ENCODE measurements at regions not wholly inside any gene's neighbourhood (a gene's known extent, or its start where the extent isn't known, plus 50 kb on each side); places are given as distances from the start of the nearest gene placed in this dataset.
"Not testable (repeated sequence)": the region's sequence is repeated elsewhere in the genome, so short reads cannot be mapped to it uniquely, and the experiment has no call there.

DNA sequence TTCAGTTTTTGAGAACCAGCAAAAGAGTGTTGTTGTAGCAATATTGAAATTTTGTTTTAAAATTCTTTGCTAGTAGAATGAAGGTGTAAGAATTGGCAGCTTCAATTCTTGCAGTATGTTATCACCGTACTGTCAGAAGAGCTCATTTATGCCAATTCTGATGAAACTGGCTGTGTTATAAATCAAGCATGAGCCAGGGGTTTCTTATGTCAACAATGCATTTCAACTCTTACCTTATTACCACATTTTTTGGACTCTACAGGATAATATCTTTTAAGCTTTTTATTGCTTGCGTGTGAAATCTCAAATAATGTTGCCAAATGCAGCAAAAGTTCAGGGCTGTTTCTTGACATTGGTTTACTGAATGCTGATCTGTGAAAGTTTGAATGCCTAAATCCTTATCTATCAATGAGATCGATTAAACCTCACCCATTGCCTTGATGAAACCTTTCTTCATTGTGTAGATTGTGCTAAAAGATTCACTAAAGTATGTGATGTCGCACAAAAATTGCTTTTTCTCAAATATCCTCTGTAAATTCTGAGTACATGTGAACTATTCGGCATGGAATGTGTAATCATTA is 1389.3 kb upstream of the ZEB2 start:
- POLR2A ChIA-PET (ENCODE audit: low non-redundant PET), result no interaction called here
- DNase-seq (ENCODE audit: low spot score), result no peak
- TF ChIP-seq, protein P1, sequence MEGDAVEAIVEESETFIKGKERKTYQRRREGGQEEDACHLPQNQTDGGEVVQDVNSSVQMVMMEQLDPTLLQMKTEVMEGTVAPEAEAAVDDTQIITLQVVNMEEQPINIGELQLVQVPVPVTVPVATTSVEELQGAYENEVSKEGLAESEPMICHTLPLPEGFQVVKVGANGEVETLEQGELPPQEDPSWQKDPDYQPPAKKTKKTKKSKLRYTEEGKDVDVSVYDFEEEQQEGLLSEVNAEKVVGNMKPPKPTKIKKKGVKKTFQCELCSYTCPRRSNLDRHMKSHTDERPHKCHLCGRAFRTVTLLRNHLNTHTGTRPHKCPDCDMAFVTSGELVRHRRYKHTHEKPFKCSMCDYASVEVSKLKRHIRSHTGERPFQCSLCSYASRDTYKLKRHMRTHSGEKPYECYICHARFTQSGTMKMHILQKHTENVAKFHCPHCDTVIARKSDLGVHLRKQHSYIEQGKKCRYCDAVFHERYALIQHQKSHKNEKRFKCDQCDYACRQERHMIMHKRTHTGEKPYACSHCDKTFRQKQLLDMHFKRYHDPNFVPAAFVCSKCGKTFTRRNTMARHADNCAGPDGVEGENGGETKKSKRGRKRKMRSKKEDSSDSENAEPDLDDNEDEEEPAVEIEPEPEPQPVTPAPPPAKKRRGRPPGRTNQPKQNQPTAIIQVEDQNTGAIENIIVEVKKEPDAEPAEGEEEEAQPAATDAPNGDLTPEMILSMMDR (conservative IDR thresholded peaks at IDR 0.05; ENCODE audit: low read depth), result no peak
- no peak overlapping the region for H3K27ac ChIP-seq
- CTCF ChIA-PET, result interaction anchor here (0.6 kb wide), 1 partner anchor 256 kb away, joined by 3 read pairs; no protein-coding TSS in a partner anchor

DNA sequence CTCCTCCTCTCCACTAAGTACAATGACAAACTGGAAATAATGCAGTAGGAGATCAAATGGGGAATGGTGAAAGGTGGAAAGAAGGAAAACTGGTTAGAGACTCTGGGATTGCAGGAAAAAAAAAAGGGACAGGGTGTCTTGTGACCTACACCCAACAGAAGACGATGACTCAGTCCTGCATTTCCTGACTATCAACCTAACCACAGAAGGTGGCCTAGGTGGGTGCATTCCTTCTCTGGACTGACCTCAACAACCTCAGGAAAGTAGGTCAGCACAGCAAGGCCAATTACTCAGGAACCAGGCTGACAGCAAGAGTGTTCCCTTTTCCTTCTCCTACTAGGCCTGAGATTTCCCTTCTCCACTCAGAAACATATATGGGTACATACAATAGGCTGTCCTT is 1386.4 kb upstream of the ZEB2 start:
- POLR2A ChIA-PET (ENCODE audit: low non-redundant PET), result no interaction called here
- CTCF ChIA-PET, result interaction anchor here (0.6 kb wide), 1 partner anchor 797 kb away, joined by 3 read pairs; no protein-coding TSS in a partner anchor
- TF ChIP-seq, protein P1 (conservative IDR thresholded peaks at IDR 0.05; ENCODE audit: low read depth), result no peak
- DNase-seq (ENCODE audit: low spot score), result peak; percentile 36
- H3K27ac ChIP-seq, result no peak overlapping the region

DNA sequence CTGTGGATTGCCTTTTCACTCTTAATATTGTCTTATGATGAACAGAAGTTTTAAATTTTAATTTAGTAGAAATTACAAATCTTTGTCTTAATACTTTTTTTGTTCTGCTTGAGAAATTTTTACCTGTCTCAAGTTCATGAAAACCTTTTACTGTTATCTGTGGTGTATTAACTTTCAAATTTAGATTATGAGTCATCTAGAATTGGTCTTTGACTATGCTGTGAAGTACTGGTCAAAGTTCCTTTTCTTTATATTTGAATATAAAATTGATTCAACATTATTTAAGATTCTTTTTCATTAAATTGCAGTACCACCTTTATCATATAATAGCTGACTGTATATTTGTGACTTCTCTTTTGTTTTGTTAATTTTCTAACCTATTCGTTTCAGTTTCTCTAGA is 1385.5 kb upstream of the ZEB2 start:
- DNase-seq (ENCODE audit: low spot score), result no peak
- ChIA-PET CTCF (interaction anchor here (0.6 kb wide), 1 partner anchor 391 kb away, joined by 3 read pairs; no protein-coding TSS in a partner anchor), POLR2A (ENCODE audit: low non-redundant PET) (no interaction called here)
- no peak overlapping the region for H3K27ac ChIP-seq
- TF ChIP-seq, protein P1 (conservative IDR thresholded peaks at IDR 0.05; ENCODE audit: low read depth), result no peak

DNA sequence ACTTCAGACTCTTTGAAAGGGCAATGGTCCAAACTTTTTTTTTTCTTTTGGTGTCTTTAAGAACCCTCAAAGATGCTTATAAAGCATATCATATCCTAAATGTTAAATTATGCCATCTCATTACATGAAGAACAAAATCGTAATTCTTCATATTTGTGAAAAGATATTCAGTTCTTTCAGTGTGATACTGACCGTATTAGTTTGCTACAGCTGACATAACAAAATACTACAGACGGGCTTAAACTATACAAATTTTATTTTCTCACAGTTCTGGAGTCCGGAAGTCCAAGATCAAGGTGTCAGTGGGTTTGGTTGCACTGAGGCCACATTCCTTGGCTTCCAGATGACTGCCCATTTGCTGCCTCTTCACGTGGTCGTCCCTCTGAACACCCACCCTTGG is 1377.2 kb upstream of the ZEB2 start:
- ChIA-PET POLR2A (ENCODE audit: low non-redundant PET) (no interaction called here), CTCF (no interaction called here)
- TF ChIP-seq, protein P1 (conservative IDR thresholded peaks at IDR 0.05; ENCODE audit: low read depth), result no peak
- no peak for DNase-seq (ENCODE audit: low spot score)
- H3K27ac ChIP-seq, result no peak overlapping the region

DNA sequence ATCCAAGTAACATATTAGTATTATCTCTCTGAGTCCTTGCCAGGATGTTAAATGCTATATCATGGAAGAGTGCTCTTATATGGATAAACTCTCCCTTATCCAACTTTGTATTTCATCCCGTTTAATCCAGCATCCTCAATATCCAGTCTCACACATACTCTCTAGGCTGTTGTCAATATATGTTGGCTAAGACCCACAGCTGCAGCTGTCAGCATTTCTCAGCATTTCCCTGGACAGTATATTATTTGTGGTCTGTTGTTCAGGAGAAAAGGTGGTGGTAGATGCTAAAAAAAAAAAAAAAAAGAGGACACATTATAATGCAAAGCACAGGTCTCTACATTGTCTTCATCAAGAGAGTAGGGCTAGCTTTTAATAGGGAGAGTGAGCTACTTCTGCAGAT is 1368.0 kb upstream of the ZEB2 start:
- CTCF ChIA-PET, result interaction anchor here (0.6 kb wide), 1 partner anchor 175 kb away, joined by 3 read pairs; no protein-coding TSS in a partner anchor
- H3K27ac ChIP-seq, result no peak overlapping the region
- TF ChIP-seq, protein P1 (conservative IDR thresholded peaks at IDR 0.05; ENCODE audit: low read depth), result no peak
- POLR2A ChIA-PET (ENCODE audit: low non-redundant PET), result no interaction called here
- DNase-seq (ENCODE audit: low spot score), result no peak

DNA sequence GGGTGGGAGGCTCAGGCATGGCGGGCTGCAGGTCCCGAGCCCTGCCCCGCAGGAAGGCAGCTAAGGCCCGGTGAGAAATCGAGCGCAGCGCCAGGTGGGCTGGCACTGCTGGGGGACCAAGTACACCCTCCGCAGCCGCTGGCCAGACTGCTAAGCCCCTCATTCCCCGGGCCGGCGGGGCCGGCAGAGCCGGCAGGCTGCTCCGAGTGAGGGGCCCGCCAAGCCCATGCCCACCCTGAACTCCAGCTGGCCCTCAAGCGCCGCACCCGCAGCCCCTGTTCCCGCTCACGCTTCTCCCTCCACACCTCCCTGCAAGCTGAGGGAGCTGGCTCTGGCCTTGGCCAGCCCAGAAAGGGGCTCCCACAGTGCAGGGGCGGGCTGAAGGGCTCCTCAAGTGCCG is 1361.1 kb upstream of the ZEB2 start:
- POLR2A ChIA-PET (ENCODE audit: low non-redundant PET); H3K27ac ChIP-seq; DNase-seq (ENCODE audit: low spot score): not testable (repeated sequence)
- CTCF ChIA-PET, result interaction anchor here (0.6 kb wide), 1 partner anchor 599 kb away, joined by 4 read pairs; no protein-coding TSS in a partner anchor

DNA sequence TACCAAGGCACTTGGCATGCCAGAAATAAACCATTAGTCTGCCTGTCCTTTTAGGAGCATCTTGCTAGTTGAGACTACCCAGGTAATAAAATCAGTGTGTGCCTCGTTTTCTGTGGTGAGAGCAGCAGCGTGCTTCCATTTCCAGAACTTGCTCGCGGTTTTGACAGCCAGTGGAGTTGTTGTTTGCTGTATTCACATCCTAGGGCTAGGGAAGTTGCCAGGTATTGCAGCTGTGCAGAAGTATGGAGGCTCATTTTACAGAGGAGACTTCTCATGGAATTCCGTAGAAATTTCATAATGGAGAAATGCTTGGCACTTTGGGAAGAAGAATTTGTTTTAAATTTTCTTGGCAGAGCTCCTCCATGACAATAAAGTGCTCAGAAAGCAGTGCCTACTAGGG is 1355.1 kb upstream of the ZEB2 start:
- ChIA-PET CTCF (interaction anchor here (0.6 kb wide), 1 partner anchor 460 kb away, joined by 3 read pairs; no protein-coding TSS in a partner anchor), POLR2A (ENCODE audit: low non-redundant PET) (no interaction called here)
- DNase-seq (ENCODE audit: low spot score), result no peak
- no peak overlapping the region for H3K27ac ChIP-seq
- TF ChIP-seq, protein P1 (conservative IDR thresholded peaks at IDR 0.05; ENCODE audit: low read depth), result no peak
